Esophagus squamous epithelium (tissue), 4 donors: ENCODE measurements at regions not wholly inside any gene's neighbourhood (a gene's known extent, or its start where the extent isn't known, plus 50 kb on each side); places are given as distances from the start of the nearest gene placed in this dataset.

Experiments
- CTCF ChIP-seq, 6 experiments: fragments of 450-650 bp in 4 of 6; fragments of 200-600 bp in 2 of 6; sonication (generic) in 2 of 6; IDR thresholded peaks; one replicate each; pipeline ENCODE4 v1.5.1; 2016 to 2019; ENCODE audit warnings: antibody characterized with exemption in 6 of 6, mild to moderate bottlenecking in 4 of 6, moderate library complexity in 4 of 6
- POLR2A ChIP-seq, 4 donors: fragments of 450-650 bp; IDR thresholded peaks; one replicate each; pipeline ENCODE4 v1.6.1; 2017; ENCODE audit warnings: antibody characterized with exemption in 4 of 4, mild to moderate bottlenecking in 4 of 4, moderate library complexity in 3 of 4

GRCh38 chr21:38115870-38116269 is 140.9 kb upstream of the KCNJ15 start:
- TF ChIP-seq POLR2A (IDR thresholded peaks at IDR 0.05): no peak
- TF ChIP-seq CTCF (IDR thresholded peaks at IDR 0.05): no peak
